ENCODE measurements at regions not wholly inside any gene's neighbourhood (a gene's known extent, or its start where the extent isn't known, plus 50 kb on each side); places are given as distances from the start of the nearest gene placed in this dataset.

GRCh38 chr1:81439046-81439823, 361.5 kb upstream of the ADGRL2 start:
- no peak for TF ChIP-seq POLR2A (IDR thresholded peaks at IDR 0.05)
- no peak for TF ChIP-seq CTCF (IDR thresholded peaks at IDR 0.05)
- TF ChIP-seq POLR2AphosphoS5 (IDR thresholded peaks at IDR 0.05): no peak
- Histone ChIP-seq H3K27me3 (replicated peaks; ENCODE audit: insufficient read depth) (no peaks in the 10 kb centered on the region), H3K36me3 (no peaks in the 10 kb centered on the region), H3K4me3 (no peak overlapping the region), H3K27ac (no peak overlapping the region), H3K9me3 (no peaks in the 10 kb centered on the region), H3K4me1 (replicated peaks) (no peaks in the 10 kb centered on the region)
- intact Hi-C loops (cut with DNase I): no loop called here
- no peak for DNase-seq (ENCODE audit: low spot score)
- 98% methylated on average over 12 of the region's 12 CpGs for WGBS

- Histone ChIP-seq H3K36me3 (no peaks in the 10 kb centered on the region), H3K9me3 (no peaks in the 10 kb centered on the region), H3K27ac (no peak overlapping the region), H3K4me1 (replicated peaks) (no peaks in the 10 kb centered on the region), H3K27me3 (replicated peaks; ENCODE audit: insufficient read depth) (no peaks in the 10 kb centered on the region), H3K4me3 (no peak overlapping the region)
- TF ChIP-seq CTCF (IDR thresholded peaks at IDR 0.05) (no peak), POLR2AphosphoS5 (IDR thresholded peaks at IDR 0.05) (no peak), POLR2A (IDR thresholded peaks at IDR 0.05) (no peak)
- 59% methylated on average over 3 of the region's 3 CpGs for WGBS
- no peak for DNase-seq (ENCODE audit: low spot score)
- intact Hi-C loops (cut with DNase I): no loop called here
Observed at GRCh38 chr1:81437649-81438048, 363.1 kb upstream of the ADGRL2 start.

GRCh38 chr1:81437213-81437612, 363.5 kb upstream of the ADGRL2 start:
- Histone ChIP-seq H3K4me3 (no peak overlapping the region), H3K36me3 (no peaks in the 10 kb centered on the region), H3K9me3 (no peaks in the 10 kb centered on the region), H3K27ac (no peak overlapping the region), H3K4me1 (replicated peaks) (no peaks in the 10 kb centered on the region), H3K27me3 (replicated peaks; ENCODE audit: insufficient read depth) (no peaks in the 10 kb centered on the region)
- DNase-seq (ENCODE audit: low spot score): no peak
- intact Hi-C loops (cut with DNase I): no loop called here
- 88% methylated on average over 1 of the region's 1 CpG for WGBS
- TF ChIP-seq POLR2AphosphoS5 (IDR thresholded peaks at IDR 0.05) (no peak), POLR2A (IDR thresholded peaks at IDR 0.05) (no peak), CTCF (IDR thresholded peaks at IDR 0.05) (no peak)

- H3K9me3 ChIP-seq: no peaks in the 10 kb centered on the region
- no peaks in the 10 kb centered on the region for H3K36me3 ChIP-seq
- no peak overlapping the region for H3K4me3 ChIP-seq
- H3K27ac ChIP-seq: no peak overlapping the region
- intact Hi-C loops (cut with DNase I): no loop called here
- H3K27me3 ChIP-seq (replicated peaks; ENCODE audit: insufficient read depth): no peaks in the 10 kb centered on the region
- 67% methylated on average over 1 of the region's 1 CpG for WGBS
- DNase-seq (ENCODE audit: low spot score): no peak
- no peaks in the 10 kb centered on the region for H3K4me1 ChIP-seq (replicated peaks)
- no peak for TF ChIP-seq CTCF (IDR thresholded peaks at IDR 0.05)
- TF ChIP-seq POLR2AphosphoS5 (IDR thresholded peaks at IDR 0.05): no peak
- no peak for TF ChIP-seq POLR2A (IDR thresholded peaks at IDR 0.05)
Observed at GRCh38 chr1:81435175-81435574, 365.6 kb upstream of the ADGRL2 start.

GRCh38 chr1:81433676-81434075, 367.1 kb upstream of the ADGRL2 start:
- H3K27ac ChIP-seq: no peak overlapping the region
- intact Hi-C loops (cut with DNase I): no loop called here
- no peaks in the 10 kb centered on the region for H3K36me3 ChIP-seq
- H3K27me3 ChIP-seq (replicated peaks; ENCODE audit: insufficient read depth): no peaks in the 10 kb centered on the region
- 92% methylated on average over 2 of the region's 2 CpGs for WGBS
- DNase-seq (ENCODE audit: low spot score): no peak
- H3K4me3 ChIP-seq: no peak overlapping the region
- H3K9me3 ChIP-seq: no peaks in the 10 kb centered on the region
- TF ChIP-seq POLR2AphosphoS5 (IDR thresholded peaks at IDR 0.05): no peak
- TF ChIP-seq CTCF (IDR thresholded peaks at IDR 0.05): no peak
- no peak for TF ChIP-seq POLR2A (IDR thresholded peaks at IDR 0.05)
- no peaks in the 10 kb centered on the region for H3K4me1 ChIP-seq (replicated peaks)

Measured in prostate gland (tissue), 2 donors.